Transverse colon (tissue), 4 donors: ENCODE measurements at regions not wholly inside any gene's neighbourhood (a gene's known extent, or its start where the extent isn't known, plus 50 kb on each side); places are given as distances from the start of the nearest gene placed in this dataset.

Experiments used
- CTCF ChIP-seq, 5 experiments: fragments of 200-600 bp in 3 of 5; fragments of 450-650 bp in 2 of 5; sonication (generic) in 3 of 5; IDR thresholded peaks; 1 replicate in 2 of 5; 2 replicates in 3 of 5; pipeline ENCODE4 v1.5.1; 2016 to 2017; ENCODE audit warnings: antibody characterized with exemption in 5 of 5, inconsistent platforms in 3 of 5, mild to moderate bottlenecking in 2 of 5, moderate library complexity in 1 of 5
- EP300 ChIP-seq: sonication (generic); formaldehyde crosslinking; IDR thresholded peaks from one replicate; pipeline ENCODE4 v1.6.1; 2017; ENCODE audit warnings: antibody characterized with exemption, low read depth
- POLR2A ChIP-seq: fragments of 450-650 bp; IDR thresholded peaks from one replicate; pipeline ENCODE4 v1.6.1; 2016; ENCODE audit warnings: antibody characterized with exemption, mild to moderate bottlenecking, moderate library complexity
- POLR2AphosphoS5 ChIP-seq, 3 donors: sonication (generic); formaldehyde crosslinking; IDR thresholded peaks; one replicate each; pipeline ENCODE4 v1.6.1; 2016; ENCODE audit warnings: antibody characterized with exemption in 3 of 3

- TF ChIP-seq POLR2A (no peak), CTCF (IDR thresholded peaks at IDR 0.05) (no peak), POLR2AphosphoS5 (IDR thresholded peaks at IDR 0.05) (no peak), EP300 (no peak)
Observed at GRCh38 chr18:1922066-1922465, 649.2 kb downstream of the METTL4 start.
